H1 (cell line): ENCODE measurements at regions not wholly inside any gene's neighbourhood (a gene's known extent, or its start where the extent isn't known, plus 50 kb on each side); places are given as distances from the start of the nearest gene placed in this dataset.

ENCODE experiments used
- CTCF ChIA-PET: fragments of 300-600 bp; sonication (Branson Sonifier 250); formaldehyde crosslinking; loops from one replicate; lab custom pipeline; 2021; ENCODE audit not compliant: partially characterized antibody; lab: Charles Lee
- POLR2A ChIA-PET: fragments of 300-600 bp; sonication (Branson Sonifier 250); formaldehyde crosslinking; loops from one replicate; lab custom pipeline; 2021; ENCODE audit warnings: inconsistent platforms; ENCODE audit not compliant: partially characterized antibody; lab: Charles Lee
- DNase-seq, 2 experiments: peaks; one replicate each; pipeline versions ENCODE4 v3.0.0 to v3.0.0-alpha.2; 2010 to 2022; ENCODE audit warnings: low spot score in 2 of 2, low read depth in 1 of 2, mixed read lengths in 1 of 2
- FAIRE-seq: peaks from 2 replicates; lab custom pipeline; 2011; peaks lifted over from hg19 to GRCh38; lab: Jason Lieb, UNC
- H2AFZ ChIP-seq: 2 replicates; pipeline ENCODE4 v1.8.1; 2012; ENCODE audit warnings: low read length, inconsistent platforms
- H2AK5ac ChIP-seq: 2 replicates; pipeline ENCODE4 v1.6.1; 2013; ENCODE audit warnings: low read depth, low read length
- H2BK120ac ChIP-seq: replicated peaks from 2 replicates; pipeline ENCODE3; 2013; ENCODE audit warnings: low read depth, low read length, inconsistent platforms
- H2BK12ac ChIP-seq: 2 replicates; pipeline ENCODE4 v1.6.1; 2013; ENCODE audit warnings: low read depth, low read length
- H2BK15ac ChIP-seq: 2 replicates; pipeline ENCODE4 v1.6.1; 2013; ENCODE audit warnings: low read length
- H2BK20ac ChIP-seq: 2 replicates; pipeline ENCODE4 v1.6.1; 2013; ENCODE audit warnings: low read length
- H2BK5ac ChIP-seq: 2 replicates; pipeline ENCODE4 v1.6.1; 2013; ENCODE audit warnings: low read depth, low read length
- H3K14ac ChIP-seq: 2 replicates; pipeline ENCODE4 v1.6.1; 2013; ENCODE audit warnings: inconsistent platforms; ENCODE audit not compliant: insufficient read length
- H3K18ac ChIP-seq: 2 replicates; pipeline ENCODE4 v1.6.1; 2013; ENCODE audit warnings: low read length; ENCODE audit errors: extremely low read depth
- H3K23ac ChIP-seq: 2 replicates; pipeline ENCODE4 v1.6.1; 2013; ENCODE audit warnings: inconsistent platforms; ENCODE audit not compliant: insufficient read length
- H3K23me2 ChIP-seq: 2 replicates; pipeline ENCODE4 v1.6.1; 2013; ENCODE audit warnings: low read depth, low read length
- H3K27ac ChIP-seq: 2 replicates; pipeline ENCODE4 v1.6.1; 2011; ENCODE audit warnings: low read depth, low read length, inconsistent platforms
- H3K27me3 ChIP-seq, 4 experiments: replicated peaks in 1 of 4; 1 replicate in 1 of 4; 2 replicates in 3 of 4; pipeline versions ENCODE4 v1.6.1 to v1.8.1; 2011 to 2013; ENCODE audit warnings: low read length in 3 of 4, mild to moderate bottlenecking in 3 of 4, inconsistent platforms in 2 of 4, mixed read lengths in 2 of 4, moderate library complexity in 1 of 4; ENCODE audit not compliant: control insufficient read depth in 3 of 4, insufficient read depth in 3 of 4; ENCODE audit errors: extremely low read depth in 1 of 4
- H3K36me3 ChIP-seq, 4 experiments: 2 replicates each; pipeline versions ENCODE4 v1.6.1 to v1.8.1; 2011 to 2013; ENCODE audit warnings: mild to moderate bottlenecking in 4 of 4, low read length in 3 of 4, moderate library complexity in 2 of 4, control low read depth in 1 of 4, inconsistent platforms in 1 of 4; ENCODE audit not compliant: insufficient read depth in 4 of 4, control insufficient read depth in 2 of 4
- H3K4ac ChIP-seq: replicated peaks from 2 replicates; pipeline ENCODE3; 2013; ENCODE audit warnings: low read length, low read depth, mixed read lengths, inconsistent platforms; ENCODE audit not compliant: insufficient read length
- H3K4me1 ChIP-seq, 4 experiments: replicated peaks in 1 of 4; 1 replicate in 1 of 4; 2 replicates in 3 of 4; pipeline versions ENCODE4 v1.6.1 to v1.8.1; 2011 to 2013; ENCODE audit warnings: low read length in 3 of 4, inconsistent platforms in 2 of 4, mixed read lengths in 1 of 4; ENCODE audit not compliant: insufficient read depth in 4 of 4, control insufficient read depth in 3 of 4
- H3K4me2 ChIP-seq, 2 experiments: 2 replicates each; pipeline versions ENCODE4 v1.6.1 to v1.8.1; 2011 to 2013; ENCODE audit warnings: low read depth in 2 of 2, low read length in 2 of 2, control low read depth in 1 of 2, inconsistent platforms in 1 of 2, mild to moderate bottlenecking in 1 of 2; ENCODE audit not compliant: insufficient read depth in 1 of 2
- H3K4me3 ChIP-seq, 4 experiments: fragments of 200-600, 300-600 bp in 1 of 4; sonication (generic), shearing (Covaris generic), sonication (Bioruptor Twin) in 1 of 4; 2 replicates each; pipeline versions ENCODE4 v1.5.1 to v1.8.1; 2011 to 2016; ENCODE audit warnings: low read length in 4 of 4, low read depth in 3 of 4, control low read depth in 2 of 4, inconsistent platforms in 2 of 4, mild to moderate bottlenecking in 2 of 4, mixed read lengths in 1 of 4, moderate library complexity in 1 of 4; ENCODE audit not compliant: insufficient read depth in 2 of 4; ENCODE audit errors: extremely low read depth in 1 of 4
- H3K56ac ChIP-seq: replicated peaks from 2 replicates; pipeline ENCODE3; 2013; ENCODE audit warnings: low read depth, mild to moderate bottlenecking, mixed read lengths, low read length, inconsistent platforms; ENCODE audit not compliant: insufficient read length
- H3K79me1 ChIP-seq: 2 replicates; pipeline ENCODE4 v1.6.1; 2013; ENCODE audit warnings: low read depth, low read length, control low read depth
- H3K79me2 ChIP-seq, 2 experiments: 2 replicates each; pipeline versions ENCODE4 v1.6.1 to v1.8.1; 2012 to 2013; ENCODE audit warnings: low read length in 2 of 2, mild to moderate bottlenecking in 2 of 2, inconsistent platforms in 1 of 2; ENCODE audit not compliant: insufficient read depth in 2 of 2, control insufficient read depth in 1 of 2
- H3K9ac ChIP-seq, 4 experiments: replicated peaks in 1 of 4; 1 replicate in 1 of 4; 2 replicates in 3 of 4; pipeline versions ENCODE4 v1.6.1 to v1.8.1; 2011 to 2013; ENCODE audit warnings: low read depth in 3 of 4, low read length in 3 of 4, control low read depth in 2 of 4, mild to moderate bottlenecking in 2 of 4, moderate library complexity in 2 of 4, inconsistent platforms in 1 of 4; ENCODE audit errors: extremely low read depth in 1 of 4
- H3K9me3 ChIP-seq, 2 experiments: 2 replicates each; pipeline versions ENCODE4 v1.6.1 to v1.8.1; 2012 to 2013; ENCODE audit warnings: mild to moderate bottlenecking in 2 of 2, moderate library complexity in 2 of 2, control low read depth in 1 of 2, inconsistent platforms in 1 of 2, low read depth in 1 of 2, low read length in 1 of 2, mixed read lengths in 1 of 2; ENCODE audit not compliant: insufficient read depth in 2 of 2
- H4K20me1 ChIP-seq, 2 experiments: replicated peaks in 1 of 2; 2 replicates each; pipeline versions ENCODE3 to v1.8.1; 2011 to 2013; ENCODE audit warnings: inconsistent platforms in 2 of 2, low read length in 2 of 2, mild to moderate bottlenecking in 1 of 2; ENCODE audit not compliant: insufficient read depth in 2 of 2, control insufficient read depth in 1 of 2
- H4K5ac ChIP-seq: 2 replicates; pipeline ENCODE4 v1.6.1; 2013; ENCODE audit warnings: low read length, low read depth, mixed read lengths, inconsistent platforms; ENCODE audit not compliant: insufficient read length
- H4K8ac ChIP-seq: 2 replicates; pipeline ENCODE4 v1.8.0; 2013; ENCODE audit warnings: mild to moderate bottlenecking, moderate library complexity, low read length, inconsistent platforms; ENCODE audit not compliant: insufficient read depth; ENCODE audit errors: extremely low read depth
- H4K91ac ChIP-seq: replicated peaks from 2 replicates; pipeline ENCODE3; 2013; ENCODE audit warnings: low read length, mixed read lengths, inconsistent platforms; ENCODE audit not compliant: insufficient read length
- CEBPB ChIP-seq: IDR thresholded peaks from 2 replicates; pipeline ENCODE4 v1.6.1; 2012; ENCODE audit warnings: low read depth, low read length
- CTCF ChIP-seq, 3 experiments: IDR thresholded peaks; 1 replicate in 2 of 3; 2 replicates in 1 of 3; pipeline versions ENCODE4 v1.5.1 to v1.6.1; 2011; ENCODE audit warnings: low read length in 3 of 3, mild to moderate bottlenecking in 3 of 3, inconsistent platforms in 2 of 3, low read depth in 1 of 3, moderate library complexity in 1 of 3; ENCODE audit not compliant: insufficient read depth in 1 of 3; ENCODE audit errors: control extremely low read depth in 1 of 3
- SRF ChIP-seq: IDR thresholded peaks from 2 replicates; pipeline ENCODE4 v1.6.1; 2011; ENCODE audit warnings: mild to moderate bottlenecking, low read depth, low read length, moderate library complexity
- WGBS, 2 experiments: shearing (Covaris generic) in 1 of 2; methylation state at CpG; one replicate each; pipeline versions ENCODE4 v1.1.6 to v1.1.7; 2013 to 2015; ENCODE audit warnings: low lambda C conversion rate in 2 of 2, mixed read lengths in 2 of 2, inconsistent platforms in 1 of 2, low coverage in 1 of 2, missing lambda C conversion rate in 1 of 2; ENCODE audit not compliant: insufficient replicate concordance in 2 of 2, insufficient coverage in 1 of 2, insufficient read length in 1 of 2; ENCODE audit errors: extremely low coverage in 1 of 2, missing lambda C conversion rate in 1 of 2; 5-methylcytosine and 5-hydroxymethylcytosine counted together

GRCh38 chr1:234776876-234777855, 167.2 kb upstream of the IRF2BP2 start:
- no peak for FAIRE-seq
- Histone ChIP-seq H4K91ac (no peak overlapping the region), H3K56ac (no peak overlapping the region), H4K5ac (no peak overlapping the region), H3K79me2 (no peaks in the 10 kb centered on the region), H3K27ac (no peak overlapping the region), H3K4me1 (peaks cover 0 to 4% (median 2%) of the 10 kb centered on the region in 4 experiments; a peak in 4 of 7 replicates), H3K36me3 (no peaks in the 10 kb centered on the region), H2BK12ac (no peak overlapping the region), H2BK20ac (no peak overlapping the region), H3K27me3 (0 out of 7 replicates have a peak, but pooled peaks cover 0 to 4% (median 0%) of the 10 kb centered on the region in 4 experiments), H3K4me2 (no peak overlapping the region), H3K4me3 (no peak overlapping the region), H3K4ac (no peak overlapping the region), H2AK5ac (no peak overlapping the region), H3K23ac (no peak overlapping the region), H4K20me1 (no peaks in the 10 kb centered on the region), H3K9ac (no peak overlapping the region), H3K9me3 (no peaks in the 10 kb centered on the region; a peak in 1 of 4 replicates), H4K8ac (no peak overlapping the region), H2BK120ac (no peak overlapping the region)
- POLR2A ChIA-PET, result no interaction called here
- DNase-seq, result peak in 1 of 2 experiments; percentile 52
- no peak for TF ChIP-seq CEBPB
- 0 out of 4 replicates have a peak, but pooled peaks of 1 of the 3 experiments have one; percentile 1 for TF ChIP-seq CTCF (IDR thresholded peaks at IDR 0.05; ENCODE audit: control extremely low read depth in 1 of 3, insufficient read depth in 1 of 3, low read depth in 1 of 3, low read length in 3 of 3)
- TF ChIP-seq SRF, result 0 out of 2 replicates have a peak, but pooled peaks have one; percentile 2
- TF ChIP-seq, all 59 proteins: peak for 2
- Histone ChIP-seq H3K14ac (no peak overlapping the region), H3K79me1 (no peaks in the 10 kb centered on the region), H2AFZ (no peak overlapping the region), H3K23me2 (no peaks in the 10 kb centered on the region), H2BK5ac (peak overlapping the region; percentile 2; the same call in 1 of the 2 replicates), H2BK15ac (0 out of 2 replicates have a peak overlapping the region, but pooled peaks have one; percentile 0), H3K18ac (no peak overlapping the region)
- 85% methylated on average over 14 of the region's 14 CpGs; no CpG with 5 or more reads in 1 of the 2 experiments for WGBS, 2 experiments
- CTCF ChIA-PET, result interaction anchor here (0.6 to 1.4 kb wide), 3 partner anchors 49 to 838 kb away, joined by 3 to 4 read pairs (median 3); no protein-coding TSS in a partner anchor
